Mesendoderm (in vitro differentiated cells): ENCODE measurements at regions not wholly inside any gene's neighbourhood (a gene's known extent, or its start where the extent isn't known, plus 50 kb on each side); places are given as distances from the start of the nearest gene placed in this dataset.

Experiments used
- DNase-seq: peaks from one replicate; pipeline ENCODE4 v3.0.0; 2013
- H2AK5ac ChIP-seq: 2 replicates; pipeline ENCODE4 v1.6.1; 2013; ENCODE audit warnings: low read length, inconsistent platforms
- H2BK120ac ChIP-seq: 2 replicates; pipeline ENCODE4 v1.6.1; 2013; ENCODE audit warnings: low read depth, mild to moderate bottlenecking, low read length, moderate library complexity, mixed read lengths
- H2BK15ac ChIP-seq: replicated peaks from 2 replicates; pipeline ENCODE4 v1.6.1; 2013; ENCODE audit warnings: low read depth, mild to moderate bottlenecking, moderate library complexity
- H2BK5ac ChIP-seq: 2 replicates; pipeline ENCODE4 v1.6.1; 2013; ENCODE audit warnings: low read length, inconsistent platforms
- H3K18ac ChIP-seq: 2 replicates; pipeline ENCODE4 v1.6.1; 2013; ENCODE audit warnings: mild to moderate bottlenecking, low read length, mixed read lengths
- H3K23ac ChIP-seq: one replicate; pipeline ENCODE4 v1.6.1; 2013; ENCODE audit warnings: low read length
- H3K27ac ChIP-seq: 2 replicates; pipeline ENCODE4 v1.5.1; 2013; ENCODE audit warnings: low read depth, mild to moderate bottlenecking, inconsistent platforms, low read length, moderate library complexity
- H3K27me3 ChIP-seq: 2 replicates; pipeline ENCODE4 v1.6.1; 2013; ENCODE audit warnings: low read length, control low read depth, mild to moderate bottlenecking, inconsistent platforms; ENCODE audit not compliant: insufficient read depth, poor library complexity
- H3K36me3 ChIP-seq: 2 replicates; pipeline ENCODE4 v1.6.1; 2013; ENCODE audit warnings: low read length, inconsistent platforms; ENCODE audit not compliant: control insufficient read depth, insufficient read depth
- H3K4ac ChIP-seq: one replicate; pipeline ENCODE4 v1.6.1; 2013; ENCODE audit warnings: low read depth, mild to moderate bottlenecking, low read length, moderate library complexity
- H3K4me1 ChIP-seq: 2 replicates; pipeline ENCODE4 v1.6.1; 2013; ENCODE audit warnings: low read depth, low read length, inconsistent platforms; ENCODE audit not compliant: control insufficient read depth
- H3K4me2 ChIP-seq: 2 replicates; pipeline ENCODE4 v1.6.1; 2013; ENCODE audit warnings: low read length
- H3K4me3 ChIP-seq: 2 replicates; pipeline ENCODE4 v1.5.1; 2013; ENCODE audit warnings: mild to moderate bottlenecking, low read length
- H3K56ac ChIP-seq: one replicate; pipeline ENCODE4 v1.6.1; 2013; ENCODE audit warnings: low read length
- H3K79me1 ChIP-seq: 2 replicates; pipeline ENCODE4 v1.6.1; 2013; ENCODE audit warnings: low read length, inconsistent platforms
- H3K79me2 ChIP-seq: 2 replicates; pipeline ENCODE4 v1.6.1; 2013; ENCODE audit warnings: mild to moderate bottlenecking, low read length; ENCODE audit not compliant: control insufficient read depth, insufficient read depth
- H3K9ac ChIP-seq: 2 replicates; pipeline ENCODE4 v1.6.1; 2013; ENCODE audit warnings: low read length, inconsistent platforms
- H4K5ac ChIP-seq: one replicate; pipeline ENCODE4 v1.6.1; 2013; ENCODE audit warnings: low read length
- H4K8ac ChIP-seq: one replicate; pipeline ENCODE4 v1.6.1; 2013; ENCODE audit warnings: low read depth, mild to moderate bottlenecking, control low read depth, low read length, moderate library complexity
- WGBS: extraction: QIAGEN DNeasy Blood & Tissue Kit; methylation state at CpG from one replicate; pipeline ENCODE4 v1.1.7; 2013; ENCODE audit warnings: low lambda C conversion rate, missing lambda C conversion rate; ENCODE audit not compliant: insufficient coverage; ENCODE audit errors: extremely low coverage; 5-methylcytosine and 5-hydroxymethylcytosine counted together

GRCh38 chr4:157667836-157668235 is 447.3 kb downstream of the GRIA2 start:
- H3K4ac ChIP-seq: no peak overlapping the region
- no peak overlapping the region for H2BK120ac ChIP-seq
- no peak overlapping the region for H3K4me2 ChIP-seq
- no peak for DNase-seq
- no peaks in the 10 kb centered on the region for H3K27me3 ChIP-seq
- no peak overlapping the region for H2AK5ac ChIP-seq
- H3K4me3 ChIP-seq: no peak overlapping the region
- no peak overlapping the region for H3K23ac ChIP-seq
- no peak overlapping the region for H2BK5ac ChIP-seq
- no peak overlapping the region for H3K9ac ChIP-seq
- H2BK15ac ChIP-seq: no peak overlapping the region
- no peaks in the 10 kb centered on the region for H3K36me3 ChIP-seq
- no peak overlapping the region for H3K56ac ChIP-seq
- no peak overlapping the region for H4K8ac ChIP-seq
- no peak overlapping the region for H4K5ac ChIP-seq
- H3K79me1 ChIP-seq: no peaks in the 10 kb centered on the region
- H3K79me2 ChIP-seq: no peaks in the 10 kb centered on the region
- H3K4me1 ChIP-seq: no peaks in the 10 kb centered on the region
- H3K18ac ChIP-seq: no peak overlapping the region
- H3K27ac ChIP-seq: no peak overlapping the region

GRCh38 chr4:157664726-157665125 is 444.2 kb downstream of the GRIA2 start:
- H3K4me3 ChIP-seq: no peak overlapping the region
- H2BK15ac ChIP-seq: no peak overlapping the region

GRCh38 chr4:157655096-157655809 is 434.7 kb downstream of the GRIA2 start:
- Histone ChIP-seq H3K79me2 (no peaks in the 10 kb centered on the region), H3K9ac (no peak overlapping the region), H3K56ac (no peak overlapping the region), H3K23ac (no peak overlapping the region), H3K4me2 (no peak overlapping the region), H3K18ac (no peak overlapping the region), H3K36me3 (no peaks in the 10 kb centered on the region), H2BK15ac (no peak overlapping the region), H3K4ac (no peak overlapping the region), H3K79me1 (no peaks in the 10 kb centered on the region), H4K8ac (no peak overlapping the region), H4K5ac (no peak overlapping the region), H2BK5ac (no peak overlapping the region), H2BK120ac (no peak overlapping the region), H3K4me1 (no peaks in the 10 kb centered on the region), H3K27ac (no peak overlapping the region), H2AK5ac (no peak overlapping the region), H3K27me3 (no peaks in the 10 kb centered on the region), H3K4me3 (no peak overlapping the region)
- no peak for DNase-seq
- no CpG with 5 or more reads among the region's 6 CpGs for WGBS

More at GRCh38 chr4:157664726-157665125, 444.2 kb downstream of the GRIA2 start:
- H4K5ac ChIP-seq: no peak overlapping the region
- H2AK5ac ChIP-seq: no peak overlapping the region
- no peaks in the 10 kb centered on the region for H3K79me2 ChIP-seq
- H3K4ac ChIP-seq: no peak overlapping the region
- no peak overlapping the region for H3K9ac ChIP-seq
- H2BK5ac ChIP-seq: no peak overlapping the region
- H2BK120ac ChIP-seq: no peak overlapping the region
- no peaks in the 10 kb centered on the region for H3K36me3 ChIP-seq
- peak; percentile 26 for DNase-seq
- no peaks in the 10 kb centered on the region for H3K27me3 ChIP-seq
- H3K4me1 ChIP-seq: no peaks in the 10 kb centered on the region
- no peak overlapping the region for H3K23ac ChIP-seq
- H3K56ac ChIP-seq: no peak overlapping the region
- no peak overlapping the region for H4K8ac ChIP-seq
- no peak overlapping the region for H3K27ac ChIP-seq
- WGBS: no CpG with 5 or more reads among the region's 3 CpGs
- no peak overlapping the region for H3K18ac ChIP-seq
- H3K4me2 ChIP-seq: no peak overlapping the region
- no peaks in the 10 kb centered on the region for H3K79me1 ChIP-seq

GRCh38 chr4:157643257-157643656 is 422.7 kb downstream of the GRIA2 start:
- DNase-seq: no peak
- H3K4me2 ChIP-seq: no peak overlapping the region
- H2BK120ac ChIP-seq: no peak overlapping the region
- H3K4me1 ChIP-seq: no peaks in the 10 kb centered on the region
- H3K4me3 ChIP-seq: no peak overlapping the region
- no peak overlapping the region for H4K5ac ChIP-seq
- H3K18ac ChIP-seq: no peak overlapping the region
- H2BK15ac ChIP-seq: no peak overlapping the region
- no peaks in the 10 kb centered on the region for H3K27me3 ChIP-seq
- H3K4ac ChIP-seq: no peak overlapping the region
- H3K79me2 ChIP-seq: no peaks in the 10 kb centered on the region
- H3K9ac ChIP-seq: no peak overlapping the region
- H4K8ac ChIP-seq: no peak overlapping the region
- H3K23ac ChIP-seq: no peak overlapping the region
- H3K79me1 ChIP-seq: no peaks in the 10 kb centered on the region
- H3K56ac ChIP-seq: no peak overlapping the region
- H2BK5ac ChIP-seq: no peak overlapping the region
- no peaks in the 10 kb centered on the region for H3K36me3 ChIP-seq
- no peak overlapping the region for H2AK5ac ChIP-seq
- no peak overlapping the region for H3K27ac ChIP-seq

GRCh38 chr4:157634057-157634456 is 413.5 kb downstream of the GRIA2 start:
- no peaks in the 10 kb centered on the region for H3K79me1 ChIP-seq
- H2AK5ac ChIP-seq: no peak overlapping the region
- no peaks in the 10 kb centered on the region for H3K27me3 ChIP-seq
- no CpG with 5 or more reads among the region's 3 CpGs for WGBS
- H2BK5ac ChIP-seq: no peak overlapping the region
- H3K23ac ChIP-seq: no peak overlapping the region
- no peaks in the 10 kb centered on the region for H3K4me1 ChIP-seq
- H3K4me3 ChIP-seq: no peak overlapping the region
- no peak overlapping the region for H3K27ac ChIP-seq
- no peaks in the 10 kb centered on the region for H3K79me2 ChIP-seq
- no peak overlapping the region for H2BK120ac ChIP-seq
- H3K56ac ChIP-seq: no peak overlapping the region
- H4K8ac ChIP-seq: no peak overlapping the region
- H4K5ac ChIP-seq: no peak overlapping the region
- H3K18ac ChIP-seq: no peak overlapping the region
- no peak overlapping the region for H3K9ac ChIP-seq
- H2BK15ac ChIP-seq: no peak overlapping the region
- no peak overlapping the region for H3K4ac ChIP-seq
- H3K36me3 ChIP-seq: no peaks in the 10 kb centered on the region
- H3K4me2 ChIP-seq: no peak overlapping the region
- no peak for DNase-seq

- no peak overlapping the region for H3K18ac ChIP-seq
- H2BK120ac ChIP-seq: no peak overlapping the region
- H3K4ac ChIP-seq: no peak overlapping the region
- no peak for DNase-seq
- no peaks in the 10 kb centered on the region for H3K79me1 ChIP-seq
- no peak overlapping the region for H4K5ac ChIP-seq
- H3K23ac ChIP-seq: no peak overlapping the region
- H2BK5ac ChIP-seq: no peak overlapping the region
- no peak overlapping the region for H2BK15ac ChIP-seq
- H3K4me2 ChIP-seq: no peak overlapping the region
- H3K56ac ChIP-seq: no peak overlapping the region
- no CpG with 5 or more reads among the region's 7 CpGs for WGBS
- H3K4me3 ChIP-seq: no peak overlapping the region
- H3K9ac ChIP-seq: no peak overlapping the region
- H3K4me1 ChIP-seq: no peaks in the 10 kb centered on the region
- H3K27me3 ChIP-seq: no peaks in the 10 kb centered on the region
- H3K36me3 ChIP-seq: no peaks in the 10 kb centered on the region
- no peaks in the 10 kb centered on the region for H3K79me2 ChIP-seq
- H3K27ac ChIP-seq: no peak overlapping the region
- no peak overlapping the region for H4K8ac ChIP-seq
- no peak overlapping the region for H2AK5ac ChIP-seq
These were observed 396.4 kb downstream of the GRIA2 start for GRCh38 chr4:157616741-157617472.
